ENCODE measurements at regions not wholly inside any gene's neighbourhood (a gene's known extent, or its start where the extent isn't known, plus 50 kb on each side); places are given as distances from the start of the nearest gene placed in this dataset.

- H3K4me3 Mint-ChIP-seq: no peak overlapping the region
- no peaks in the 10 kb centered on the region for H3K9me3 Mint-ChIP-seq
- CTCF ChIA-PET: no interaction called here
- no peaks in the 10 kb centered on the region for H3K27me3 Mint-ChIP-seq
- H3K4me1 Mint-ChIP-seq: no peaks in the 10 kb centered on the region
- no peak overlapping the region for H3K27ac Mint-ChIP-seq
- no peak for DNase-seq
- no peaks in the 10 kb centered on the region for H3K36me3 Mint-ChIP-seq
These were observed 419.3 kb upstream of the NBEA start for GRCh38 chr13:34522808-34523207.

- DNase-seq: no peak
- H3K27me3 Mint-ChIP-seq: no peaks in the 10 kb centered on the region
- CTCF ChIA-PET: no interaction called here
- H3K9me3 Mint-ChIP-seq: no peaks in the 10 kb centered on the region
- H3K27ac Mint-ChIP-seq: no peak overlapping the region
- no peaks in the 10 kb centered on the region for H3K36me3 Mint-ChIP-seq
- H3K4me3 Mint-ChIP-seq: no peak overlapping the region
- no peaks in the 10 kb centered on the region for H3K4me1 Mint-ChIP-seq
These were observed 418.7 kb upstream of the NBEA start for GRCh38 chr13:34523406-34523805.

- DNase-seq: no peak
- CTCF ChIA-PET: no interaction called here
- no peak overlapping the region for H3K27ac Mint-ChIP-seq
- H3K4me1 Mint-ChIP-seq: no peaks in the 10 kb centered on the region
- no peak overlapping the region for H3K4me3 Mint-ChIP-seq
- no peaks in the 10 kb centered on the region for H3K27me3 Mint-ChIP-seq
- no peaks in the 10 kb centered on the region for H3K36me3 Mint-ChIP-seq
- peaks cover 22% of the 10 kb centered on the region for H3K9me3 Mint-ChIP-seq
These were observed 408.1 kb upstream of the NBEA start for GRCh38 chr13:34533941-34534340.

GRCh38 chr13:34542321-34542720, 399.7 kb upstream of the NBEA start:
- CTCF ChIA-PET: no interaction called here
- DNase-seq: no peak
- H3K4me3 Mint-ChIP-seq: no peak overlapping the region
- H3K27me3 Mint-ChIP-seq: no peaks in the 10 kb centered on the region
- H3K9me3 Mint-ChIP-seq: peaks cover 6% of the 10 kb centered on the region
- H3K27ac Mint-ChIP-seq: no peak overlapping the region
- no peaks in the 10 kb centered on the region for H3K36me3 Mint-ChIP-seq
- H3K4me1 Mint-ChIP-seq: no peaks in the 10 kb centered on the region

GRCh38 chr13:34543836-34544235, 398.2 kb upstream of the NBEA start:
- no peaks in the 10 kb centered on the region for H3K27me3 Mint-ChIP-seq
- H3K36me3 Mint-ChIP-seq: no peaks in the 10 kb centered on the region
- H3K27ac Mint-ChIP-seq: no peak overlapping the region
- no peak overlapping the region for H3K4me3 Mint-ChIP-seq
- no peak for DNase-seq
- H3K4me1 Mint-ChIP-seq: no peaks in the 10 kb centered on the region
- CTCF ChIA-PET: no interaction called here
- H3K9me3 Mint-ChIP-seq: peaks cover under 1% of the 10 kb centered on the region

GRCh38 chr13:34545461-34545860, 396.6 kb upstream of the NBEA start:
- no peak for DNase-seq
- no peaks in the 10 kb centered on the region for H3K4me1 Mint-ChIP-seq
- no peaks in the 10 kb centered on the region for H3K9me3 Mint-ChIP-seq
- CTCF ChIA-PET: no interaction called here
- no peaks in the 10 kb centered on the region for H3K36me3 Mint-ChIP-seq
- H3K27me3 Mint-ChIP-seq: no peaks in the 10 kb centered on the region
- no peak overlapping the region for H3K27ac Mint-ChIP-seq
- H3K4me3 Mint-ChIP-seq: no peak overlapping the region

GRCh38 chr13:34546344-34547250, 395.5 kb upstream of the NBEA start:
- Mint-ChIP-seq H3K4me3 (no peak overlapping the region), H3K9me3 (no peaks in the 10 kb centered on the region), H3K27me3 (no peaks in the 10 kb centered on the region), H3K36me3 (no peaks in the 10 kb centered on the region), H3K4me1 (no peaks in the 10 kb centered on the region), H3K27ac (no peak overlapping the region)
- no peak for DNase-seq
- CTCF ChIA-PET: no interaction called here

GRCh38 chr13:34547929-34548328, 394.1 kb upstream of the NBEA start:
- Mint-ChIP-seq H3K36me3 (no peaks in the 10 kb centered on the region), H3K4me3 (no peak overlapping the region), H3K9me3 (no peaks in the 10 kb centered on the region), H3K4me1 (no peaks in the 10 kb centered on the region), H3K27ac (no peak overlapping the region), H3K27me3 (no peaks in the 10 kb centered on the region)
- no peak for DNase-seq
- CTCF ChIA-PET: no interaction called here

- CTCF ChIA-PET: no interaction called here
- H3K36me3 Mint-ChIP-seq: no peaks in the 10 kb centered on the region
- H3K9me3 Mint-ChIP-seq: no peaks in the 10 kb centered on the region
- no peak overlapping the region for H3K4me3 Mint-ChIP-seq
- no peaks in the 10 kb centered on the region for H3K4me1 Mint-ChIP-seq
- no peak overlapping the region for H3K27ac Mint-ChIP-seq
- no peaks in the 10 kb centered on the region for H3K27me3 Mint-ChIP-seq
- DNase-seq: no peak
These were observed 388.7 kb upstream of the NBEA start for GRCh38 chr13:34553376-34553775.

- no peaks in the 10 kb centered on the region for H3K4me1 Mint-ChIP-seq
- CTCF ChIA-PET: no interaction called here
- H3K27me3 Mint-ChIP-seq: no peaks in the 10 kb centered on the region
- DNase-seq: no peak
- H3K36me3 Mint-ChIP-seq: no peaks in the 10 kb centered on the region
- H3K4me3 Mint-ChIP-seq: no peak overlapping the region
- H3K27ac Mint-ChIP-seq: no peak overlapping the region
- H3K9me3 Mint-ChIP-seq: no peaks in the 10 kb centered on the region
These were observed 386.1 kb upstream of the NBEA start for GRCh38 chr13:34555988-34556387.

- Mint-ChIP-seq H3K27me3 (no peaks in the 10 kb centered on the region), H3K36me3 (no peaks in the 10 kb centered on the region), H3K4me1 (no peaks in the 10 kb centered on the region), H3K9me3 (peaks cover 3% of the 10 kb centered on the region), H3K4me3 (no peak overlapping the region), H3K27ac (no peak overlapping the region)
- no peak for DNase-seq
- CTCF ChIA-PET: no interaction called here
These were observed 381.0 kb upstream of the NBEA start for GRCh38 chr13:34561033-34561432.

- no peaks in the 10 kb centered on the region for H3K27me3 Mint-ChIP-seq
- H3K27ac Mint-ChIP-seq: no peak overlapping the region
- no peak overlapping the region for H3K4me3 Mint-ChIP-seq
- H3K36me3 Mint-ChIP-seq: no peaks in the 10 kb centered on the region
- no peak for DNase-seq
- CTCF ChIA-PET: no interaction called here
- H3K9me3 Mint-ChIP-seq: peaks cover 5% of the 10 kb centered on the region
- H3K4me1 Mint-ChIP-seq: no peaks in the 10 kb centered on the region
These were observed 374.5 kb upstream of the NBEA start for GRCh38 chr13:34567597-34567996.

GRCh38 chr13:34570698-34571353, 371.2 kb upstream of the NBEA start:
- H3K4me3 Mint-ChIP-seq: no peak overlapping the region
- H3K4me1 Mint-ChIP-seq: no peaks in the 10 kb centered on the region
- no peak for DNase-seq
- peaks cover 2% of the 10 kb centered on the region for H3K9me3 Mint-ChIP-seq
- H3K36me3 Mint-ChIP-seq: no peaks in the 10 kb centered on the region
- CTCF ChIA-PET: no interaction called here
- H3K27ac Mint-ChIP-seq: no peak overlapping the region
- no peaks in the 10 kb centered on the region for H3K27me3 Mint-ChIP-seq

- Mint-ChIP-seq H3K4me1 (no peaks in the 10 kb centered on the region), H3K9me3 (peaks cover 2% of the 10 kb centered on the region), H3K36me3 (no peaks in the 10 kb centered on the region), H3K27me3 (no peaks in the 10 kb centered on the region), H3K27ac (no peak overlapping the region), H3K4me3 (no peak overlapping the region)
- CTCF ChIA-PET: no interaction called here
- DNase-seq: no peak
These were observed 370.4 kb upstream of the NBEA start for GRCh38 chr13:34571716-34572115.

GRCh38 chr13:34577051-34577450, 365.0 kb upstream of the NBEA start:
- no peaks in the 10 kb centered on the region for H3K9me3 Mint-ChIP-seq
- no peak for DNase-seq
- H3K4me1 Mint-ChIP-seq: no peaks in the 10 kb centered on the region
- H3K27me3 Mint-ChIP-seq: no peaks in the 10 kb centered on the region
- CTCF ChIA-PET: no interaction called here
- H3K36me3 Mint-ChIP-seq: no peaks in the 10 kb centered on the region
- H3K27ac Mint-ChIP-seq: no peak overlapping the region
- no peak overlapping the region for H3K4me3 Mint-ChIP-seq
